H9 (cell line): ENCODE measurements at regions not wholly inside any gene's neighbourhood (a gene's known extent, or its start where the extent isn't known, plus 50 kb on each side); places are given as distances from the start of the nearest gene placed in this dataset.

Source experiments
- DNase-seq: peaks from one replicate; pipeline ENCODE4 v3.0.0-alpha.2; 2017
- H2AFZ ChIP-seq: one replicate; pipeline ENCODE4 v1.6.1; 2013; ENCODE audit warnings: mild to moderate bottlenecking, low read length, control low read depth, moderate library complexity
- H2AK5ac ChIP-seq: 2 replicates; pipeline ENCODE4 v1.6.1; 2013; ENCODE audit warnings: low read length, control low read depth, mixed read lengths; ENCODE audit not compliant: insufficient read length
- H2BK120ac ChIP-seq: one replicate; pipeline ENCODE4 v1.6.1; 2013; ENCODE audit warnings: low read depth, mild to moderate bottlenecking, low read length, control low read depth, inconsistent platforms; ENCODE audit not compliant: poor library complexity, severe bottlenecking
- H2BK12ac ChIP-seq: 2 replicates; pipeline ENCODE4 v1.6.1; 2013; ENCODE audit warnings: low read length, control low read depth, mixed read lengths, low read depth; ENCODE audit not compliant: insufficient read length
- H2BK15ac ChIP-seq: 2 replicates; pipeline ENCODE4 v1.6.1; 2013; ENCODE audit warnings: low read depth, low read length, control low read depth
- H2BK20ac ChIP-seq: one replicate; pipeline ENCODE4 v1.6.1; 2013; ENCODE audit warnings: low read depth, mild to moderate bottlenecking, low read length, control low read depth, inconsistent platforms; ENCODE audit not compliant: poor library complexity, severe bottlenecking
- H2BK5ac ChIP-seq: 2 replicates; pipeline ENCODE4 v1.6.1; 2013; ENCODE audit warnings: low read length, control low read depth, mixed read lengths; ENCODE audit not compliant: insufficient read length
- H3K14ac ChIP-seq: 2 replicates; pipeline ENCODE4 v1.6.1; 2013; ENCODE audit warnings: low read length, control low read depth; ENCODE audit not compliant: insufficient read depth
- H3K18ac ChIP-seq: 2 replicates; pipeline ENCODE4 v1.6.1; 2013; ENCODE audit warnings: low read depth, mild to moderate bottlenecking, mixed read lengths, low read length, control low read depth; ENCODE audit not compliant: insufficient read length
- H3K23ac ChIP-seq: 2 replicates; pipeline ENCODE4 v1.6.1; 2013; ENCODE audit warnings: low read length, control low read depth, mixed read lengths, low read depth; ENCODE audit not compliant: insufficient read length
- H3K23me2 ChIP-seq: 2 replicates; pipeline ENCODE4 v1.6.1; 2013; ENCODE audit warnings: low read depth, mild to moderate bottlenecking, mixed read lengths, low read length, control low read depth; ENCODE audit not compliant: insufficient read length, poor library complexity, severe bottlenecking
- H3K27ac ChIP-seq: 2 replicates; pipeline ENCODE4 v1.5.1; 2013; ENCODE audit warnings: low read length, control low read depth, mixed read lengths, low read depth; ENCODE audit not compliant: insufficient read length
- H3K27me3 ChIP-seq: 2 replicates; pipeline ENCODE4 v1.6.1; 2013; ENCODE audit warnings: low read length, control low read depth, inconsistent platforms; ENCODE audit not compliant: insufficient read depth
- H3K4ac ChIP-seq: 2 replicates; pipeline ENCODE4 v1.6.1; 2013; ENCODE audit warnings: low read depth, mild to moderate bottlenecking, control low read depth, inconsistent platforms, low read length, moderate library complexity
- H3K4me1 ChIP-seq: 2 replicates; pipeline ENCODE4 v1.6.1; 2013; ENCODE audit warnings: low read length, control low read depth, inconsistent platforms; ENCODE audit not compliant: insufficient read depth
- H3K4me2 ChIP-seq: 2 replicates; pipeline ENCODE4 v1.6.1; 2013; ENCODE audit warnings: low read length, control low read depth, mixed read lengths; ENCODE audit not compliant: insufficient read length, insufficient read depth
- H3K56ac ChIP-seq: 2 replicates; pipeline ENCODE4 v1.6.1; 2013; ENCODE audit warnings: low read depth, mild to moderate bottlenecking, mixed read lengths, low read length, control low read depth; ENCODE audit not compliant: insufficient read length
- H3K79me1 ChIP-seq: 2 replicates; pipeline ENCODE4 v1.6.1; 2013; ENCODE audit warnings: low read depth, mild to moderate bottlenecking, moderate library complexity, low read length, control low read depth, inconsistent platforms; ENCODE audit not compliant: insufficient read depth, poor library complexity, severe bottlenecking
- H3K79me2 ChIP-seq: 2 replicates; pipeline ENCODE4 v1.6.1; 2013; ENCODE audit warnings: low read length, control low read depth, inconsistent platforms; ENCODE audit not compliant: insufficient read depth
- H3K9ac ChIP-seq: 2 replicates; pipeline ENCODE4 v1.6.1; 2013; ENCODE audit warnings: low read length, control low read depth, mixed read lengths; ENCODE audit not compliant: insufficient read length; ENCODE audit errors: extremely low read depth
- H3K9me3 ChIP-seq: one replicate; pipeline ENCODE4 v1.6.1; 2013; ENCODE audit warnings: low read depth, low read length, inconsistent platforms; ENCODE audit not compliant: control insufficient read depth
- H3T11ph ChIP-seq: one replicate; pipeline ENCODE4 v1.6.1; 2013; ENCODE audit warnings: mild to moderate bottlenecking, low read length, control low read depth, inconsistent platforms
- H4K20me1 ChIP-seq: one replicate; pipeline ENCODE4 v1.6.1; 2013; ENCODE audit not compliant: control insufficient read depth, insufficient read length, insufficient read depth
- H4K5ac ChIP-seq: 2 replicates; pipeline ENCODE4 v1.6.1; 2013; ENCODE audit warnings: low read depth, mild to moderate bottlenecking, mixed read lengths, low read length, control low read depth; ENCODE audit not compliant: insufficient read length
- H4K8ac ChIP-seq: replicated peaks from 2 replicates; pipeline ENCODE4 v1.6.1; 2013; ENCODE audit warnings: low read length, control low read depth, mixed read lengths, low read depth; ENCODE audit not compliant: insufficient read length
- H4K91ac ChIP-seq: 2 replicates; pipeline ENCODE4 v1.6.1; 2013; ENCODE audit warnings: low read depth, mild to moderate bottlenecking, moderate library complexity, mixed read lengths, low read length, control low read depth; ENCODE audit not compliant: insufficient read length
- H3K27ac Mint-ChIP-seq, 3 experiments: 2 replicates in 2 of 3; 3 replicates in 1 of 3; pipeline ENCODE4 v1.8.0; 2020 to 2021; ENCODE audit warnings: mixed read lengths in 3 of 3, mild to moderate bottlenecking in 1 of 3, moderate library complexity in 1 of 3
- H3K27me3 Mint-ChIP-seq: 2 replicates; pipeline ENCODE4 v1.8.0; 2021; ENCODE audit warnings: low read depth, mild to moderate bottlenecking, moderate library complexity, mixed read lengths
- H3K36me3 Mint-ChIP-seq, 3 experiments: 2 replicates in 2 of 3; 3 replicates in 1 of 3; pipeline ENCODE4 v1.8.0; 2020 to 2021; ENCODE audit warnings: low read depth in 3 of 3, mixed read lengths in 3 of 3; ENCODE audit not compliant: insufficient read depth in 1 of 3
- H3K4me1 Mint-ChIP-seq, 2 experiments: 2 replicates each; pipeline ENCODE4 v1.8.0; 2020; ENCODE audit warnings: mixed read lengths in 2 of 2
- H3K4me3 Mint-ChIP-seq, 2 experiments: 2 replicates in 1 of 2; 3 replicates in 1 of 2; pipeline ENCODE4 v1.8.0; 2020 to 2021; ENCODE audit warnings: mild to moderate bottlenecking in 2 of 2, mixed read lengths in 2 of 2, moderate library complexity in 1 of 2
- H3K9me3 Mint-ChIP-seq, 2 experiments: 2 replicates in 1 of 2; 3 replicates in 1 of 2; pipeline ENCODE4 v1.8.0; 2020; ENCODE audit warnings: mild to moderate bottlenecking in 2 of 2, mixed read lengths in 2 of 2, moderate library complexity in 1 of 2
- CTCF ChIP-seq: fragments of 200-600 bp; sonication (generic); conservative IDR thresholded peaks from 3 replicates; pipeline ENCODE4 v1.8.0; 2021; ENCODE audit warnings: antibody characterized with exemption, mild to moderate bottlenecking
- WGBS: extraction: QIAGEN DNeasy Blood & Tissue Kit; methylation state at CpG from one replicate; pipeline ENCODE4 v1.1.7; 2013; ENCODE audit warnings: missing lambda C conversion rate, low lambda C conversion rate, mixed read lengths; ENCODE audit not compliant: insufficient read length; ENCODE audit errors: extremely low coverage; 5-methylcytosine and 5-hydroxymethylcytosine counted together

- no peaks in the 10 kb centered on the region for H3K79me2 ChIP-seq
- no peak overlapping the region for H4K8ac ChIP-seq
- no peaks in the 10 kb centered on the region for H3K4me1 ChIP-seq
- no peak overlapping the region for H3K14ac ChIP-seq
- no peak overlapping the region for H2BK12ac ChIP-seq
- H2BK5ac ChIP-seq = no peak overlapping the region
- no peak overlapping the region for H4K91ac ChIP-seq
- Mint-ChIP-seq H3K27me3 (no peaks in the 10 kb centered on the region), H3K27ac (no peak overlapping the region), H3K4me3 (no peak overlapping the region), H3K36me3 (no peaks in the 10 kb centered on the region), H3K9me3 (no peaks in the 10 kb centered on the region; a peak in 1 of 5 replicates), H3K4me1 (no peaks in the 10 kb centered on the region)
- H3T11ph ChIP-seq = no peak overlapping the region
- no peak overlapping the region for H3K27ac ChIP-seq
- no peak overlapping the region for H3K4ac ChIP-seq
- WGBS = no CpG with 5 or more reads among the region's 3 CpGs
- H3K56ac ChIP-seq = no peak overlapping the region
- no peak overlapping the region for H2BK15ac ChIP-seq
- H2AFZ ChIP-seq = no peak overlapping the region
- no peak for TF ChIP-seq CTCF
- H3K79me1 ChIP-seq = no peaks in the 10 kb centered on the region
- H3K9me3 ChIP-seq = no peaks in the 10 kb centered on the region
- H4K20me1 ChIP-seq = no peaks in the 10 kb centered on the region
- no peak overlapping the region for H4K5ac ChIP-seq
- H3K23me2 ChIP-seq = no peaks in the 10 kb centered on the region
- no peak overlapping the region for H3K9ac ChIP-seq
- H2BK20ac ChIP-seq = no peak overlapping the region
- no peak overlapping the region for H2AK5ac ChIP-seq
- H2BK120ac ChIP-seq = no peak overlapping the region
- no peak overlapping the region for H3K23ac ChIP-seq
- no peaks in the 10 kb centered on the region for H3K27me3 ChIP-seq
- H3K4me2 ChIP-seq = no peak overlapping the region
- no peak overlapping the region for H3K18ac ChIP-seq
- no peak for DNase-seq
Measured at GRCh38 chr11:127528297-127528696, 527.7 kb upstream of the KIRREL3 start.
